ENCODE measurements at regions not wholly inside any gene's neighbourhood (a gene's known extent, or its start where the extent isn't known, plus 50 kb on each side); places are given as distances from the start of the nearest gene placed in this dataset.

DNA sequence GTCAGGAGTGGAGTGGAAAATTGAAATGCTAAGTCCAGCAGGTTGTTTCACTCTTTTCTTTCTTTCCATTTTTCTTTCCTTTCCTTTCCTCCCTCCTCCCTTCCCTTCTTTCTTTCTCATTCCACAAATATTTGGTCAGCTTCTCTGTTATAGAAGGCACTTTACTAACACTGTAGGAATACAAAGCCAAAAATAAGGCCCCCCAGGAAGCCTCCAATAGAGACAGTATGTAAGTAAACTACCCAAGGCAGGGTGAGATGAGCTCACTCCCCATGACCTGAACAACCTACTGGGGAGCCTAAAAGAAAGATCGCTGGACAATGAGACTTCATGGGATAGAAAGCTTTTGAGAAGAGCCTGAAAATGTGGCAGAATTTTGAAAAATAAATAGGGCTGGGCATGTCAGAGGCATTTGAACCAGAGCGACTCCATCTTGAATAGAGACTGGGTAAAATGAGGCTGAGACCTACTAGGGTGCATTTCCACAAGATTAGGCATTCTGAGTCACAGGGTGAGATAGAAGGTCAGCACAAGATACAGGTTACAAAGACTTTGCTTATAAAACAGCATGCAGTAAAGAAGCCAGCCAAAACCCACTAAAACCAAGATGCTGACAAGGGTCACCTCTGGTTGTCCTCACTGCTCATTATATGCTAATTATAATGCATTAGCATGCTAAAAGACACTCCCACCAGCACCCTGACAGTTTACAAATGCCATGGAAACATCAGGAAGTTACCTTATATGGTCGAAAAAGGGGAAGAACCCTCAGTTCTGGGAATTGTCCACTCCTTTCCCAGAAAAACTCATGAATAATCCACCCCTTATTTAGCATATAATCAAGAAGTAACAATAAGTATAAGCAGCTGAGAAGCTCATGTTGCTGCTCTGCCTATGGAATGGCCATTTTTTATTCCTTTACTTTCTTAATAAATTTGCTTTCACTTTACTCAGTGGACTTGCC is 158.9 kb upstream of the EGFLAM start:
- no peak overlapping the region for H3K4me3 Mint-ChIP-seq (ENCODE audit: unreplicated experiment)
- H3K27ac Mint-ChIP-seq (ENCODE audit: low read depth, unreplicated experiment), result no peak overlapping the region
- CTCF ChIA-PET, result interaction anchor here (0.6 to 1.6 kb wide), 2 partner anchors 16 to 659 kb away, joined by 3 to 5 read pairs; no protein-coding TSS in a partner anchor
- no peaks in the 10 kb centered on the region for H3K36me3 Mint-ChIP-seq (ENCODE audit: insufficient read depth, unreplicated experiment)
- H3K9me3 Mint-ChIP-seq (ENCODE audit: unreplicated experiment), result no peaks in the 10 kb centered on the region
- no peaks in the 10 kb centered on the region for H3K27me3 Mint-ChIP-seq (ENCODE audit: insufficient read depth, unreplicated experiment)
- no peaks in the 10 kb centered on the region for H3K4me1 Mint-ChIP-seq (ENCODE audit: insufficient read depth, unreplicated experiment)
- no peak for DNase-seq (ENCODE audit: unreplicated experiment)
- intact Hi-C loops (cut with micrococcal nuclease), result no loop called here
- no TSS peak for BruUV-seq (replicated peaks)
- POLR2A ChIA-PET, result no interaction called here
- TF ChIP-seq, protein P1, sequence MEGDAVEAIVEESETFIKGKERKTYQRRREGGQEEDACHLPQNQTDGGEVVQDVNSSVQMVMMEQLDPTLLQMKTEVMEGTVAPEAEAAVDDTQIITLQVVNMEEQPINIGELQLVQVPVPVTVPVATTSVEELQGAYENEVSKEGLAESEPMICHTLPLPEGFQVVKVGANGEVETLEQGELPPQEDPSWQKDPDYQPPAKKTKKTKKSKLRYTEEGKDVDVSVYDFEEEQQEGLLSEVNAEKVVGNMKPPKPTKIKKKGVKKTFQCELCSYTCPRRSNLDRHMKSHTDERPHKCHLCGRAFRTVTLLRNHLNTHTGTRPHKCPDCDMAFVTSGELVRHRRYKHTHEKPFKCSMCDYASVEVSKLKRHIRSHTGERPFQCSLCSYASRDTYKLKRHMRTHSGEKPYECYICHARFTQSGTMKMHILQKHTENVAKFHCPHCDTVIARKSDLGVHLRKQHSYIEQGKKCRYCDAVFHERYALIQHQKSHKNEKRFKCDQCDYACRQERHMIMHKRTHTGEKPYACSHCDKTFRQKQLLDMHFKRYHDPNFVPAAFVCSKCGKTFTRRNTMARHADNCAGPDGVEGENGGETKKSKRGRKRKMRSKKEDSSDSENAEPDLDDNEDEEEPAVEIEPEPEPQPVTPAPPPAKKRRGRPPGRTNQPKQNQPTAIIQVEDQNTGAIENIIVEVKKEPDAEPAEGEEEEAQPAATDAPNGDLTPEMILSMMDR (IDR thresholded peaks at IDR 0.05; ENCODE audit: unreplicated experiment), result no peak

DNA sequence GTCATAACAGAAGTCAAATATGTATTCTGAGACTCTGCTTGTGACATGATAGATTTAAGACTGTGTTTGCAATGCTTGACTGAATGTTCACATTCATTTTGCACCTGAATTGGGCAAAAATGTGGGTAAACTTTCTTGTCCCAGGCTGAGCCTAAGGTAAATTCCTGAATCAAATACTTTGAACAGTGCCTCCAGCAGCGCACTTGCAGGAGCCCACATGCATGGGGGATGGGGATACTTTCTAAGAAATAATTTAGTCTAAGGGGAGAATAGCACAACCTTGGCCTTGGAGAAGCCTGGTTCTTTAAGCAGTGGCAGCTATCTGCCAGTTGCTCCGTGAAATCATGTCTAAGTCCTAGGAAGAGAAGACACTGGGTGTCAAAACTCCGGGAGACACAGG is 163.5 kb upstream of the EGFLAM start:
- H3K27me3 Mint-ChIP-seq (ENCODE audit: insufficient read depth, unreplicated experiment), result peaks cover 28% of the 10 kb centered on the region
- ChIA-PET POLR2A (interaction anchor here (0.7 kb wide), 1 partner anchor 63 kb away, joined by 4 read pairs; no protein-coding TSS in a partner anchor), CTCF (interaction anchor here (1.0 kb wide), 1 partner anchor 12 kb away, joined by 4 read pairs; no protein-coding TSS in a partner anchor)
- H3K4me1 Mint-ChIP-seq (ENCODE audit: insufficient read depth, unreplicated experiment), result no peaks in the 10 kb centered on the region
- no peaks in the 10 kb centered on the region for H3K9me3 Mint-ChIP-seq (ENCODE audit: unreplicated experiment)
- TF ChIP-seq, protein P1 (IDR thresholded peaks at IDR 0.05; ENCODE audit: unreplicated experiment), result no peak
- BruUV-seq (replicated peaks), result no TSS peak
- intact Hi-C loops (cut with micrococcal nuclease), result no loop called here
- no peak overlapping the region for H3K27ac Mint-ChIP-seq (ENCODE audit: low read depth, unreplicated experiment)
- no peak overlapping the region for H3K4me3 Mint-ChIP-seq (ENCODE audit: unreplicated experiment)
- H3K36me3 Mint-ChIP-seq (ENCODE audit: insufficient read depth, unreplicated experiment), result no peaks in the 10 kb centered on the region
- no peak for DNase-seq (ENCODE audit: unreplicated experiment)

DNA sequence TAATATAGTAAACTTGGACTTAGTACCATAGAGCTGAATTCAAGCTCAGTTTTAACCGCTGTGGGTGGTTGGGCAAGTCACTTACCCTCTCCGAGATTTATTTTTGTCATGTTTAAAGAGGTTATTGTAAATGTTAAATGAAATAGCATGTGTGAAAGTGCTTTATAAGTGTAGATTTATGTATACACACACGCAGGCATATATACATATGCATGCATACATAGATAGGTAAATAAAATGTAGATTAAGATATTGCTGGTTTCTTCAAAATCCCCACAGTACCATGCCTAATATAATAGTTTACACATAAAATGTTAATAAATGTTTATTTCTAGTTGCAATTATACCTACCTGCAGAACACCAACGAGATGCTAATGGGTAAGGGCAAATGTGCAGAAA is 164.5 kb upstream of the EGFLAM start:
- no peaks in the 10 kb centered on the region for H3K4me1 Mint-ChIP-seq (ENCODE audit: insufficient read depth, unreplicated experiment)
- H3K27me3 Mint-ChIP-seq (ENCODE audit: insufficient read depth, unreplicated experiment), result peaks cover 28% of the 10 kb centered on the region
- H3K27ac Mint-ChIP-seq (ENCODE audit: low read depth, unreplicated experiment), result no peak overlapping the region
- no peak for DNase-seq (ENCODE audit: unreplicated experiment)
- TF ChIP-seq, protein P1 (IDR thresholded peaks at IDR 0.05; ENCODE audit: unreplicated experiment), result no peak
- intact Hi-C loops (cut with micrococcal nuclease), result no loop called here
- no TSS peak for BruUV-seq (replicated peaks)
- H3K9me3 Mint-ChIP-seq (ENCODE audit: unreplicated experiment), result no peaks in the 10 kb centered on the region
- ChIA-PET CTCF (interaction anchor here (1.0 kb wide), 1 partner anchor 13 kb away, joined by 4 read pairs; no protein-coding TSS in a partner anchor), POLR2A (interaction anchor here (0.5 kb wide), 1 partner anchor 105 kb away, joined by 3 read pairs; no protein-coding TSS in a partner anchor)
- no peak overlapping the region for H3K4me3 Mint-ChIP-seq (ENCODE audit: unreplicated experiment)
- no peaks in the 10 kb centered on the region for H3K36me3 Mint-ChIP-seq (ENCODE audit: insufficient read depth, unreplicated experiment)

DNA sequence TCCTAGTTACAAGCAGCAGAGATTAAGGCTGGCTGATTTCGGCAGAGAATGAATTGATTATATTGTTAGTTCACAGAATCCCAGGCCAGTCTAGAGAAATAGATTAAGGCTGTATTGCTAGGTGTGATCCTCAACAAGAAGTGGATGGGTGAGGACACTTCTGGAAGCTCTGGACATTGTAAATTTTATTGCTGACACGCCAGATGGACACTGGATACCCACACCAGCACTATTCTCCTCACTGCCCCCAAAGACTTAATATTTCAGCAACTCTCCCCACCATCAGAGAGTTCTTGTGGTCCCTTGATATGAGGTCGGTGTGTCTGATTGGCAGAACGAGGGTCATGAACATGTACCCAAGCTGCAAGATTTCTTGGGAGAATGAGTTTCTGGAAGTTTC is 171.6 kb upstream of the EGFLAM start:
- no peak for DNase-seq (ENCODE audit: unreplicated experiment)
- CTCF ChIA-PET, result no interaction called here
- TF ChIP-seq, protein P1 (IDR thresholded peaks at IDR 0.05; ENCODE audit: unreplicated experiment), result no peak
- Mint-ChIP-seq H3K4me1 (ENCODE audit: insufficient read depth, unreplicated experiment) (no peaks in the 10 kb centered on the region), H3K27ac (ENCODE audit: low read depth, unreplicated experiment) (no peak overlapping the region), H3K9me3 (ENCODE audit: unreplicated experiment) (no peaks in the 10 kb centered on the region), H3K4me3 (ENCODE audit: unreplicated experiment) (no peak overlapping the region), H3K27me3 (ENCODE audit: insufficient read depth, unreplicated experiment) (peaks cover 22% of the 10 kb centered on the region), H3K36me3 (ENCODE audit: insufficient read depth, unreplicated experiment) (peaks cover 5% of the 10 kb centered on the region)
- intact Hi-C loops (cut with micrococcal nuclease), result no loop called here
- no TSS peak for BruUV-seq (replicated peaks)
- POLR2A ChIA-PET, result interaction anchor here (1.5 to 2.0 kb wide), 2 partner anchors 9 to 17 kb away, joined by 3 to 5 read pairs; no protein-coding TSS in a partner anchor
